ENCODE measurements at regions not wholly inside any gene's neighbourhood (a gene's known extent, or its start where the extent isn't known, plus 50 kb on each side); places are given as distances from the start of the nearest gene placed in this dataset.

DNA sequence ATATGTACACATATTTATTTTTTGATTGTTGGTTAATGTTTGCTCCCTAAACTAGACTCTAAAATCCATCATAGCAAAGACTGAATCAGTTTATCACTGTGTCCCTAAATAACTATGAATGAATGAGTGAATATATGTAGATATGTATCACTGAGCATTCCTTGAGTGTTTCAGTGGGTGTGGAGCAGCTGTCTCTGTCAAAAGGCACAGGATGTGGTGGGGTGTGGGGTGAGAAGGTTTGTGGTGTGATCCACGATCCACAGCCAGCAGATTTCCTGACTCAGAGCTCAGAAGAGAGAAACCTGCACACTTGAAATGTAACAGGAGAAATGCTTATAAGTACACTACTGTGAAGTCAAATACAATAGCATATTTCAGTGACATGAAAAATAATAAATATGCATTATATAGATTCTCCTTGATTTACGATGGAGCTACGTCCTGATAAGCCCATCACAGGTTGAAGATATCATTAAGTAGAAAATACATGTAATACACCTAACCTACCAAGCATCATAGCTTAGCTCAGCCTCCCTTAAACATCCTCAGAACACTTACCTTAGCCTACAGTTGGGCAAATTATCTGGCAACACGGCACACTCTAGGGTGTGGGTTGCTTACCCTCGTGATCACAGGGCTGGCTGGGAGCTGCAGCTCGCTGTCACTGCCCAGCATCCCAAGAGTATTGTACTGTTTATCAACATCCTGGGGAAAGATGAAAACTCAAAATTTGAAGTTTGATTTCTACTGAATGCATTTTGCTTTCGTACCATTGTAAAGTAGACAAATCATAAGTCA is 287.0 kb downstream of the GAS1 start:
- Histone ChIP-seq H3K4me1 (replicated peaks; ENCODE audit: insufficient read depth) (peaks cover 17% of the 10 kb centered on the region), H3K79me2 (ENCODE audit: low read depth) (no peaks in the 10 kb centered on the region), H3K9me3 (ENCODE audit: insufficient read depth, low read depth) (no peaks in the 10 kb centered on the region), H3K36me3 (ENCODE audit: low read depth) (no peaks in the 10 kb centered on the region), H2AFZ (no peak overlapping the region; the same call in 1 of the 2 replicates), H3K27ac (peak overlapping the region; percentile 63), H3K9me2 (ENCODE audit: insufficient read depth) (no peaks in the 10 kb centered on the region; the same call in 1 of the 2 replicates), H3K4me3 (no peak overlapping the region), H3F3A (ENCODE audit: insufficient read depth, low read depth) (peaks cover 5% of the 10 kb centered on the region; the same call in 1 of the 2 replicates), H4K20me1 (ENCODE audit: insufficient read depth) (no peaks in the 10 kb centered on the region), H3K4me2 (peak overlapping the region; percentile 44), H3K27me3 (ENCODE audit: insufficient read depth, low read depth) (no peaks in the 10 kb centered on the region)
- BruUV-seq (replicated peaks) = no TSS peak
- ChIA-PET CTCF (no interaction called here), POLR2A (ENCODE audit: unreplicated experiment) (interaction anchor here (0.6 kb wide), 1 partner anchor 658 kb away, joined by 5 read pairs; no protein-coding TSS in a partner anchor)
- intact Hi-C loops (cut with micrococcal nuclease; ENCODE audit: unreplicated experiment) = no loop called here
- DNase-seq = peak; percentile 37 to 66
- no peak for TF ChIP-seq CTCF (conservative IDR thresholded peaks at IDR 0.05)
- no peak for TF ChIP-seq EZH2 (IDR thresholded peaks at IDR 0.05; ENCODE audit: low read depth)

DNA sequence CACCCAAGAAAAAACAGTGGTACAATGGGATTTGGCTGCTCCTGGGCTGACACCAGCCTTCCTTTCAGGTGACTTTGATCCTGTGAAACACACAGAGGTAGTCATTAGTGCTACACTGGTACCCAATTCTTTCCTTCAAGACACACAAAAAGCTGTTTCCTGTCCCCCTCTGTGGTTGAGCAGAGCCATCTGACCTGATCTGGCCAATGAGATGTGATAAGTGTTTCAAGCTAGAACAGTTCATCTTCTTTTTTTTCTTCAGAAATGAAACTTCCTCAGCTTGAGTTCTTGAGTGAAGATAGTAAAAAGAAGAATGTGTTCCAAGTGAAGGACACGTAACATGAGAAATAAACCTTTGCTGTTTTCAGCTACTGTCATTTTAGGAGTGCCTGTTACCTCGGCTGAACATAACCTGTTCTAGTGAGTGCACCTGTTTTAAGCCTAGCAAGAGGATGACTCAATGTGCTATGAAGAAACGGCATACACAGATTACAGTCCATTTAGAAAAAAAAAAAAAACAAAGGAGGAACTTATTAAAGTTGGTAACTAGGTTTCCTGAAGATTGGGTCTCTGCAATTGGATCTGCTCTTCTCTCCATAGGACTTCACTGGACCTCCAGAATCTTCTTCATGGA is 287.8 kb downstream of the GAS1 start:
- DNase-seq = peak in 1 of 2 experiments; percentile 67
- ChIA-PET CTCF (no interaction called here), POLR2A (ENCODE audit: unreplicated experiment) (interaction anchor here (0.6 kb wide), 1 partner anchor 658 kb away, joined by 5 read pairs; no protein-coding TSS in a partner anchor)
- Histone ChIP-seq H3K27ac (peak overlapping the region; percentile 63), H3K9me2 (ENCODE audit: insufficient read depth) (no peaks in the 10 kb centered on the region; the same call in 1 of the 2 replicates), H2AFZ (no peak overlapping the region; the same call in 1 of the 2 replicates), H3K36me3 (ENCODE audit: low read depth) (no peaks in the 10 kb centered on the region), H3K9me3 (ENCODE audit: insufficient read depth, low read depth) (no peaks in the 10 kb centered on the region), H3K4me2 (peak overlapping the region; percentile 44), H4K20me1 (ENCODE audit: insufficient read depth) (no peaks in the 10 kb centered on the region), H3K79me2 (ENCODE audit: low read depth) (no peaks in the 10 kb centered on the region), H3K4me3 (no peak overlapping the region), H3K4me1 (replicated peaks; ENCODE audit: insufficient read depth) (peaks cover 17% of the 10 kb centered on the region), H3F3A (ENCODE audit: insufficient read depth, low read depth) (peaks cover 5% of the 10 kb centered on the region; the same call in 1 of the 2 replicates), H3K27me3 (ENCODE audit: insufficient read depth, low read depth) (no peaks in the 10 kb centered on the region)
- intact Hi-C loops (cut with micrococcal nuclease; ENCODE audit: unreplicated experiment) = no loop called here
- no peak for TF ChIP-seq EZH2 (IDR thresholded peaks at IDR 0.05; ENCODE audit: low read depth)
- no peak for TF ChIP-seq CTCF (conservative IDR thresholded peaks at IDR 0.05)
- no TSS peak for BruUV-seq (replicated peaks)

GRCh38 chr9:86655147-86655546 is 292.2 kb downstream of the GAS1 start:
- ChIA-PET POLR2A (ENCODE audit: unreplicated experiment) (no interaction called here), CTCF (no interaction called here)
- H3K9me3 ChIP-seq (ENCODE audit: insufficient read depth, low read depth) = no peaks in the 10 kb centered on the region
- H4K20me1 ChIP-seq (ENCODE audit: insufficient read depth) = no peaks in the 10 kb centered on the region
- H2AFZ ChIP-seq = no peak overlapping the region
- no TSS peak for BruUV-seq (replicated peaks)
- intact Hi-C loops (cut with micrococcal nuclease; ENCODE audit: unreplicated experiment) = no loop called here
- peaks cover 4% of the 10 kb centered on the region; the same call in 1 of the 2 replicates for H3F3A ChIP-seq (ENCODE audit: insufficient read depth, low read depth)
- H3K27ac ChIP-seq = no peak overlapping the region
- TF ChIP-seq EZH2 (IDR thresholded peaks at IDR 0.05; ENCODE audit: low read depth) (no peak), CTCF (conservative IDR thresholded peaks at IDR 0.05) (no peak)
- H3K36me3 ChIP-seq (ENCODE audit: low read depth) = no peaks in the 10 kb centered on the region
- H3K79me2 ChIP-seq (ENCODE audit: low read depth) = no peaks in the 10 kb centered on the region
- no peaks in the 10 kb centered on the region; the same call in 1 of the 2 replicates for H3K9me2 ChIP-seq (ENCODE audit: insufficient read depth)
- no peak for DNase-seq
- no peaks in the 10 kb centered on the region for H3K27me3 ChIP-seq (ENCODE audit: insufficient read depth, low read depth)
- peaks cover 9% of the 10 kb centered on the region for H3K4me1 ChIP-seq (replicated peaks; ENCODE audit: insufficient read depth)
- H3K4me3 ChIP-seq = no peak overlapping the region
- no peak overlapping the region for H3K4me2 ChIP-seq

Measured in PC-9 (cell line).